GM12891 (cell line): ENCODE measurements at regions not wholly inside any gene's neighbourhood (a gene's known extent, or its start where the extent isn't known, plus 50 kb on each side); places are given as distances from the start of the nearest gene placed in this dataset.

Experiments used
- POLR2A ChIP-seq: IDR thresholded peaks from 2 replicates; pipeline ENCODE4 v1.6.1; 2011; ENCODE audit warnings: low read depth, low read length, control low read depth
- POLR2AphosphoS5 ChIP-seq: IDR thresholded peaks from 2 replicates; pipeline ENCODE4 v1.6.1; 2011; ENCODE audit warnings: low read depth, low read length, control low read depth

GRCh38 chr4:156154978-156155377 is 201.3 kb upstream of the CTSO start:
- no peak for TF ChIP-seq POLR2A
- TF ChIP-seq POLR2AphosphoS5, result no peak
